Fibroblast of the aortic adventitia (primary cell): ENCODE measurements at regions not wholly inside any gene's neighbourhood (a gene's known extent, or its start where the extent isn't known, plus 50 kb on each side); places are given as distances from the start of the nearest gene placed in this dataset.

Experiments used
- DNase-seq: peaks from one replicate; pipeline ENCODE4 v3.0.0-alpha.2; 2010; ENCODE audit warnings: low read depth
- H3K4me3 ChIP-seq: 2 replicates; pipeline ENCODE4 v1.5.1; 2011; ENCODE audit warnings: low read depth, mild to moderate bottlenecking, control low read depth, low read length, moderate library complexity
- CTCF ChIP-seq: IDR thresholded peaks from 2 replicates; pipeline ENCODE4 v1.5.1; 2011; ENCODE audit warnings: mild to moderate bottlenecking, low read length, control low read depth, inconsistent platforms; ENCODE audit not compliant: insufficient read depth

- no peak for DNase-seq
- TF ChIP-seq CTCF, result no peak
- H3K4me3 ChIP-seq, result no peak overlapping the region
These were observed 145.5 kb upstream of the ANO3 start for GRCh38 chr11:26186389-26186788.

- H3K4me3 ChIP-seq, result no peak overlapping the region
- no peak for TF ChIP-seq CTCF
- DNase-seq, result peak; percentile 76
These were observed 144.3 kb upstream of the ANO3 start for GRCh38 chr11:26187639-26188038.

GRCh38 chr11:26188554-26188953 is 143.4 kb upstream of the ANO3 start:
- DNase-seq, result peak; percentile 18
- no peak overlapping the region for H3K4me3 ChIP-seq
- TF ChIP-seq CTCF, result no peak

GRCh38 chr11:26191193-26191592 is 140.7 kb upstream of the ANO3 start:
- no peak overlapping the region for H3K4me3 ChIP-seq
- no peak for DNase-seq
- no peak for TF ChIP-seq CTCF

GRCh38 chr11:26193694-26194365 is 138.1 kb upstream of the ANO3 start:
- H3K4me3 ChIP-seq, result no peak overlapping the region
- DNase-seq, result no peak
- no peak for TF ChIP-seq CTCF

GRCh38 chr11:26194881-26195280 is 137.0 kb upstream of the ANO3 start:
- no peak for TF ChIP-seq CTCF
- no peak overlapping the region for H3K4me3 ChIP-seq
- DNase-seq, result no peak

- no peak for DNase-seq
- no peak for TF ChIP-seq CTCF
These were observed 133.3 kb upstream of the ANO3 start for GRCh38 chr11:26198532-26199096.

More at GRCh38 chr11:26198532-26199096, 133.3 kb upstream of the ANO3 start:
- H3K4me3 ChIP-seq, result no peak overlapping the region
